Astrocyte of the cerebellum (primary cell): ENCODE measurements at regions not wholly inside any gene's neighbourhood (a gene's known extent, or its start where the extent isn't known, plus 50 kb on each side); places are given as distances from the start of the nearest gene placed in this dataset.
A peak's percentile ranks its signal among the peaks of the same experiment; 100 is the strongest.

ENCODE experiments used
- DNase-seq: peaks from one replicate; pipeline ENCODE4 v3.0.0-alpha.2; 2011; ENCODE audit warnings: low read depth
- H3K4me3 ChIP-seq: 2 replicates; pipeline ENCODE4 v1.5.1; 2011; ENCODE audit warnings: mild to moderate bottlenecking, low read depth, low read length, moderate library complexity
- in situ Hi-C: cut with HindIII; loops from 2 replicates; pipeline ENCODE4 v1.10.0; 2017; ENCODE audit warnings: low sequenced_read_pairs
- TF ChIP-seq, protein P1 (sequence below): IDR thresholded peaks from 2 replicates; pipeline ENCODE4 v1.5.1; 2012; ENCODE audit warnings: low read length, low read depth, moderate library complexity, mild to moderate bottlenecking; ENCODE audit errors: missing control alignments

DNA sequence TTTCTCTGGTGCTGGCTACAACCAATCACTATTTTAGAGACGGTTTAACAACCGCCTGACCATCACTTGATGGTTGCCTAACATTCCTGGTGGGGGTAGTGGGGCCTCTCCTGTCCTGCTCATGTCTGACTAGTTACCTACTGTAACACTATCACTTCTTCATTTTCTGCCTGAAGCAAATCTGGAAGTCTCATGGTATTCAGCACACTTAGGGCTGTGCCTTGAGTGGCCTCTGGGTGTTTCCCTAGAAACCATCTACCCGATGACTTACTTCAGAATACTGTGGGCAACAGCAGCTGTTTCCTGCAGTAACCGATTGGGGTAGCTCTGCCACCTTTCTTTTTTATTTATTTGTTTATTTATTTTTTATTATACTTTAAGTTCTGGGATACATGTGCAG, 880.1 kb upstream of the INTU start:
- no peak overlapping the region for H3K4me3 ChIP-seq
- TF ChIP-seq, protein P1, sequence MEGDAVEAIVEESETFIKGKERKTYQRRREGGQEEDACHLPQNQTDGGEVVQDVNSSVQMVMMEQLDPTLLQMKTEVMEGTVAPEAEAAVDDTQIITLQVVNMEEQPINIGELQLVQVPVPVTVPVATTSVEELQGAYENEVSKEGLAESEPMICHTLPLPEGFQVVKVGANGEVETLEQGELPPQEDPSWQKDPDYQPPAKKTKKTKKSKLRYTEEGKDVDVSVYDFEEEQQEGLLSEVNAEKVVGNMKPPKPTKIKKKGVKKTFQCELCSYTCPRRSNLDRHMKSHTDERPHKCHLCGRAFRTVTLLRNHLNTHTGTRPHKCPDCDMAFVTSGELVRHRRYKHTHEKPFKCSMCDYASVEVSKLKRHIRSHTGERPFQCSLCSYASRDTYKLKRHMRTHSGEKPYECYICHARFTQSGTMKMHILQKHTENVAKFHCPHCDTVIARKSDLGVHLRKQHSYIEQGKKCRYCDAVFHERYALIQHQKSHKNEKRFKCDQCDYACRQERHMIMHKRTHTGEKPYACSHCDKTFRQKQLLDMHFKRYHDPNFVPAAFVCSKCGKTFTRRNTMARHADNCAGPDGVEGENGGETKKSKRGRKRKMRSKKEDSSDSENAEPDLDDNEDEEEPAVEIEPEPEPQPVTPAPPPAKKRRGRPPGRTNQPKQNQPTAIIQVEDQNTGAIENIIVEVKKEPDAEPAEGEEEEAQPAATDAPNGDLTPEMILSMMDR: no peak
- in situ Hi-C loops: no loop called here

DNA sequence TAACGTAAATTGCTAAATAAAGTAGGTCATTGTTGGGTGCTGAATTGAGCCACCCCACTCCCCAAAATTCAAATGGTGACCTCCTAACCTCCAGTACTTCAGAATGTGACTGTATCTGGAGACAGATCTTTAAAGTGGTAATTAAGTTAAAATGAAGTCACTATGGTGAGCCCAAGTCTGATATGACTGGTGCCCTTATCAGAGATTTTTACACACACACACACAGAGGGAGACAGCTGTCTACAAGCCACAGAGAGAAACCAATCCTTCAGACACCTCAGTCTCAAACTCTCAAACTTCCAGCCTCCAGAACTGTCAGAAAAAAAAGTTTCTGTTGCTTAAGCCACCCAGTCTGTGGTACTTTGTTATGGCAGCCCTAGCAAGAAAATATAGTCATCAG, 879.2 kb upstream of the INTU start:
- H3K4me3 ChIP-seq: no peak overlapping the region
- DNase-seq: no peak
- in situ Hi-C loops: no loop called here
- TF ChIP-seq, protein P1: no peak

More for the DNA sequence above, 880.1 kb upstream of the INTU start:
- DNase-seq: no peak

DNA sequence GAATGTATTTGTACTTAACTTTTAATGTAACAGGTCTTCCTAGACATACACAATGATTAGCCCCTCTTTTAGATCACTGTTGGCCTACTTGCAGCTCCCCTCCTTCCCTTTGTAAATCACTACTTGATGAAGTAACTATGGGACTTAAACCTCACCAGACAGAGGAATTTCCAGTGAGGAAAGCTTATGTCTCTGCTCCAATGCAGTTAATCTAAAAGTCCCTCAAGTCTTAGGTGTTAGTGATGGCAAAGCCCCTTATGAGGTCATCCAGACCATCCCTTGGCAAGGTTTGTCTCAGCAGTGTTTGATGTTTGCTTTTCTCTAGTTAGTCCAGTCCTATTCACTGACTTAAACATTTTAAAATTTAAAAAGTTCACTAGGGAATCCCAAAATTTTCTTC, 877.3 kb upstream of the INTU start:
- DNase-seq: no peak
- in situ Hi-C loops: no loop called here
- TF ChIP-seq, protein P1: no peak

DNA sequence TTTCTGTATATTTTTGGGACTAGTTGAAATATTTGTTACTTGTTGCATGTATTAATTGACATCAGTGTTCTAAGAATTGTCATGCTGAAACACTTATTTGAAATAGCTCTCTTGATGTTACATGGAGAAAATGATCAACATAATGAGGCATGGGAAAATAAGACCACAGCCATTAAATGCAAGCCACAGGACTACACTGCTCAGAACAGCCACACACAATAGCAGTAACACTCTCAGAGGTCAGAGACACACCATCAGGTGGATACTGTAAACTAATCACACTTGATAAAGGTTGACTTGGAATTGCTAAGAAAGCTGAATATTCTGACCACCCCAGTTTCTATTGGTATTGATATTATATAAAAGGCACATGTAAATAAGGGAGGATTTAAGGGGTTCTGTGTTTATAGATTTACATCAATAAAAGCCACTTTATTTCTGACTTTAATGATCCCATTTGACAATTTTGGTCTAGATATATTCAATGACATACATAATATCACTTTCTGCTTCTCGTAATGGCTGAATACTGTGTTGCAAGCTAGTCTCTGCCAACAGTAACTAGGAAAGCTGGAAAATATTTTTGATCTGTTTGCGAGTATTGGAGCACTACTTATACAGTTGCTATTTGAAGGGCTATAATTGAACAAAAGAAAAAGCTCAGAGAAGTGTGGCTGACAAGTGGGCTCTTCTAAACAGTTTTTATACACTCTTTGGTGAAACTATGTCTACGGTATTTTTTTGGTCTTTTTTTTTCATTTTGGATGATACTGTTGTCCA, 876.5 kb upstream of the INTU start:
- DNase-seq: no peak

More for the DNA sequence above, 877.3 kb upstream of the INTU start:
- no peak overlapping the region for H3K4me3 ChIP-seq

DNA sequence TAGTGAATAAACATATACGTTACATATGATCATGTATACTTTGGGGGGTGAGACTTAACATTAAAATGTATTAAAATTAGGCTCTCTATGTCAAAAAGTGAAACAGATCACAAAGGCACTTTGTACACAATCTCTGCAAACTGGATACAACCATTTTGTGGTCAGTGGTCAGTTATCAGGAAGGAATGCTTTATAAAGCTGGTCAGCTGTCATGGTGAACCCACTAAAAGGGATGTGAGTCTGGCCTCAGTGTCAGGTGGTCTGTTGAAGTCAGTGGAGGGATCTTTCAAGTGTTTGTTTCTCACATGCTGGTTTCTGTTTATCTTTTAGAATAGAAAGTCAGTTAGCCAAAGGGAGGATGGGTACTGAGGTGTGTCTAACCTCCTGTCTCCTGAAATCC, 875.5 kb upstream of the INTU start:
- TF ChIP-seq, protein P1: no peak

More for the DNA sequence above, 876.5 kb upstream of the INTU start:
- in situ Hi-C loops: no loop called here
- TF ChIP-seq, protein P1: no peak
- no peak overlapping the region for H3K4me3 ChIP-seq

DNA sequence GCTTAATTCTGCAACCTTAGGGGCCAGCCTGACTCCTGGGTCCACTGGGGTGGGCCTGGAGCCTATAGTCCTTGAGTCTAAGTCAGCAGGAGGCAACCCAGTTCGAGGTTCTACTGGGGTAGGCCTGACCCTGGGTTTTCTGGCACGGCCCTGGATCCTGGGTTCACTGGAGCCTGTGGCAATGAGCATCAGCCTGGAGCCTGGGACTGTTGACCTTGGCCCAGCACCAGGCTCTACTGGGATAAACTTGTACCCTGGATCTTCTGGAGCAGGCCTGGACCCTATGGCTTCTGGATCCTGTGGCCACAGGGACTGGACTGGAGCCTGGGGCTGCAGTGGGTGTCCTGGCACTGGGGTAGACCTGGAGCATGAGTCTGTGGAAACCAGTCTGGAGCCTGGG, 874.3 kb upstream of the INTU start:
- no peak for DNase-seq
- H3K4me3 ChIP-seq: no peak overlapping the region
- TF ChIP-seq, protein P1: no peak
- in situ Hi-C loops: no loop called here

More for the DNA sequence above, 875.5 kb upstream of the INTU start:
- in situ Hi-C loops: no loop called here
- peak; percentile 13 for DNase-seq
- no peak overlapping the region for H3K4me3 ChIP-seq
